Heart left ventricle (tissue), 16 donors: ENCODE measurements at regions not wholly inside any gene's neighbourhood (a gene's known extent, or its start where the extent isn't known, plus 50 kb on each side); places are given as distances from the start of the nearest gene placed in this dataset.

Experiments
- ATAC-seq, 4 donors: fragments of 200-7000 bp; cut with Tn5 transposase; one replicate each; pipeline ENCODE4 v1.9.1; 2020 to 2022; ENCODE audit warnings: moderate library complexity in 4 of 4, mild to moderate bottlenecking in 3 of 4, moderate number of reproducible peaks in 1 of 4
- DNase-seq, 5 donors: peaks; one replicate each; pipeline ENCODE4 v3.0.0-alpha.2; 2020
- H3K27ac ChIP-seq, 12 donors: fragments of 200-600 bp; sonication (generic) in 4 of 12; one replicate each; pipeline versions ENCODE4 v1.5.0 to v1.8.0; 2016 to 2022; ENCODE audit warnings: mild to moderate bottlenecking in 2 of 12
- H3K27me3 ChIP-seq, 9 donors: fragments of 200-600 bp; sonication (generic) in 2 of 9; one replicate each; pipeline versions ENCODE4 v1.5.1 to v1.8.0; 2016 to 2022; ENCODE audit warnings: mild to moderate bottlenecking in 3 of 9
- H3K36me3 ChIP-seq, 9 donors: fragments of 200-600 bp; sonication (generic) in 2 of 9; one replicate each; pipeline versions ENCODE4 v1.5.0 to v1.8.0; 2018 to 2022; ENCODE audit warnings: mild to moderate bottlenecking in 2 of 9
- H3K4me1 ChIP-seq, 12 donors: fragments of 200-600 bp; sonication (generic) in 4 of 12; one replicate each; pipeline versions ENCODE4 v1.5.0 to v1.8.0; 2016 to 2022; ENCODE audit warnings: mild to moderate bottlenecking in 3 of 12
- H3K4me3 ChIP-seq, 12 donors: fragments of 200-600 bp; sonication (generic) in 4 of 12; one replicate each; pipeline versions ENCODE4 v1.5.0 to v1.8.0; 2017 to 2022; ENCODE audit warnings: mild to moderate bottlenecking in 9 of 12, moderate library complexity in 4 of 12
- H3K9me3 ChIP-seq, 12 donors: fragments of 200-600 bp; sonication (generic) in 4 of 12; one replicate each; pipeline versions ENCODE4 v1.5.0 to v1.8.0; 2016 to 2022; ENCODE audit warnings: mild to moderate bottlenecking in 1 of 12
- POLR2A ChIP-seq, 2 donors: fragments of 450-650 bp; IDR thresholded peaks; one replicate each; pipeline ENCODE4 v1.6.1; 2017; ENCODE audit warnings: antibody characterized with exemption in 2 of 2, mild to moderate bottlenecking in 2 of 2, moderate library complexity in 2 of 2
- WGBS, 4 donors: extraction: QIAGEN DNeasy Blood & Tissue Kit in 2 of 4; methylation state at CpG; one replicate each; pipeline versions ENCODE4 v1.1.5 to v1.1.7; 2013 to 2018; 5-methylcytosine and 5-hydroxymethylcytosine counted together
- intact Hi-C, 10 donors: fragments of 100-400 bp; cut with DNase I; formaldehyde crosslinking; loops; one replicate each; pipeline versions ENCODE4 v1.11.1 to v1.14.2; 2022
- TF ChIP-seq, protein P1 (sequence below), 12 donors: fragments of 200-600 bp; sonication (generic) in 4 of 12; IDR thresholded peaks; one replicate each; pipeline versions ENCODE4 v1.5.0 to v1.8.0; 2018 to 2022; ENCODE audit warnings: antibody characterized with exemption in 12 of 12, mild to moderate bottlenecking in 5 of 12
- donor health status: ischemic (EF 13 %, LVEDD 7.1; RV severe dilation, severe dysfunction).
- donor health status: healthy with polysubstance abuse.
- donor health status: DM: no; HTN: yes; CAD: no.
- donor health status: DM: no; HTN: no; CAD: no.
- donor health status: ischemic (EF 25% LVEDD 6.9; RV normal size, moderate dysfunction).
- donor health status: ischemic (EF 25% LVEDD 5.7; RV mildly dilated, moderate dysfunction).
- donor health status: healthy.
- donor health status: DM: yes; HTN: yes; CAD: no.
- donor health status: ischemic (EF 35%, LVEDD 5.7; RV mildly dilated, moderate dysfunction).
- donor health status: nonischemic (EF 11% LVEDD 7.7; RV severe dilation, severe dysfunction).
- donor health status: DM: yes; HTN: yes; CAD: no.
- donor health status: PGD.
- donor health status: ischemic (EF 29% LVEDD 5.4; RV normal size, mild dysfunction).
- donor health status: nonischemic (EF 23%, LVEDD 6.1; RV moderate dilation, normal function).

DNA sequence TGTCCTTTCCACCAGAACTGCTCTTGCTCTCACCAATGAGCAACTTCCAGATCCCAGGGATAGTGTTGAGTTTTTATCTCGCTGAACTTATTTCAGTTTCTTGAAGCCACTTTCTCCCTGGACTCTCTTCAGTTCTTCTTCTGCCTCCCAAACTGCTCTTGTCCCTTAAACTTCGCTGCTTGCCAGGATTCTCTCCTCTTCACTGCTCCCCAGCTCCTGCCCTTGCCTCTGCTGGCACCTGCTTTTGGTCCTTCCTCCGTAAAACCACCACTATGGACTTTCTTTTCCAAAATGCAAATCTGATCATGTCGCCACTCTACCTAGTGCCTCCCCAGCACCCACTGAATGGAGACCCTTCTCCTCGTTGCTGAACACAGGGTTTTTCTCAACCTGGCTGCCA, 92.8 kb upstream of the PALS2 start:
- Histone ChIP-seq H3K27ac (no peak overlapping the region), H3K9me3 (no peaks in the 10 kb centered on the region), H3K4me3 (no peak overlapping the region), H3K27me3 (peaks cover 0 to 5% (median 0%) of the 10 kb centered on the region in 9 donors), H3K4me1 (peaks cover 0 to 27% (median 0%) of the 10 kb centered on the region in 12 donors), H3K36me3 (no peaks in the 10 kb centered on the region)
- TF ChIP-seq POLR2A (IDR thresholded peaks at IDR 0.05): no peak
- TF ChIP-seq, protein P1, sequence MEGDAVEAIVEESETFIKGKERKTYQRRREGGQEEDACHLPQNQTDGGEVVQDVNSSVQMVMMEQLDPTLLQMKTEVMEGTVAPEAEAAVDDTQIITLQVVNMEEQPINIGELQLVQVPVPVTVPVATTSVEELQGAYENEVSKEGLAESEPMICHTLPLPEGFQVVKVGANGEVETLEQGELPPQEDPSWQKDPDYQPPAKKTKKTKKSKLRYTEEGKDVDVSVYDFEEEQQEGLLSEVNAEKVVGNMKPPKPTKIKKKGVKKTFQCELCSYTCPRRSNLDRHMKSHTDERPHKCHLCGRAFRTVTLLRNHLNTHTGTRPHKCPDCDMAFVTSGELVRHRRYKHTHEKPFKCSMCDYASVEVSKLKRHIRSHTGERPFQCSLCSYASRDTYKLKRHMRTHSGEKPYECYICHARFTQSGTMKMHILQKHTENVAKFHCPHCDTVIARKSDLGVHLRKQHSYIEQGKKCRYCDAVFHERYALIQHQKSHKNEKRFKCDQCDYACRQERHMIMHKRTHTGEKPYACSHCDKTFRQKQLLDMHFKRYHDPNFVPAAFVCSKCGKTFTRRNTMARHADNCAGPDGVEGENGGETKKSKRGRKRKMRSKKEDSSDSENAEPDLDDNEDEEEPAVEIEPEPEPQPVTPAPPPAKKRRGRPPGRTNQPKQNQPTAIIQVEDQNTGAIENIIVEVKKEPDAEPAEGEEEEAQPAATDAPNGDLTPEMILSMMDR (IDR thresholded peaks at IDR 0.05): no peak
- DNase-seq: no peak
- intact Hi-C loops: no loop called here
- no peak for ATAC-seq
- WGBS, 4 donors: 69 to 71% (median 70%) methylated on average over 5 of the region's 5 CpGs

DNA sequence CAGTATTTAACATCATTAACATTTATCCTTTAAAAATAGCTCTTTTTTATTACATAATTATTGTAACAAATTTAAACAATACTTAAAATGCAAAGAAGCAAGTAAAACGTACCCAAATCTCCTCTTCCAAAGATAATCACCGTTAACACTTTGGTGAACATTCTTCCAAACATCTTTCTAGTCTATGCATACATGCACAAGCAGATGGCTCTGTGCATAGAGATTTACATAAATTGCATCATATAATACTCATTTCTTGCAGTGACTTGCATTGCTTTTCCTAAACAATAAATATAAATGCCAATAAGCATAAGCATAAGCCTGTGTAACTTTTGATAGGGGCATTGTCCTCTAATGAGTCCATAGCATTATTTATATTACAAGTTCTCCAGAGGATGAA, 89.4 kb upstream of the PALS2 start:
- no peak for TF ChIP-seq POLR2A (IDR thresholded peaks at IDR 0.05)
- TF ChIP-seq, protein P1 (IDR thresholded peaks at IDR 0.05): no peak
- peaks cover 0 to 8% (median 0%) of the 10 kb centered on the region in 9 donors for H3K27me3 ChIP-seq
- H3K9me3 ChIP-seq: no peaks in the 10 kb centered on the region
- intact Hi-C loops: no loop called here
- H3K27ac ChIP-seq: no peak overlapping the region
- H3K36me3 ChIP-seq: no peaks in the 10 kb centered on the region
- ATAC-seq (no peak), DNase-seq (no peak)
- H3K4me3 ChIP-seq: no peak overlapping the region
- 61 to 68% (median 64%) methylated on average over 2 of the region's 2 CpGs for WGBS, 4 donors
- no peaks in the 10 kb centered on the region for H3K4me1 ChIP-seq

DNA sequence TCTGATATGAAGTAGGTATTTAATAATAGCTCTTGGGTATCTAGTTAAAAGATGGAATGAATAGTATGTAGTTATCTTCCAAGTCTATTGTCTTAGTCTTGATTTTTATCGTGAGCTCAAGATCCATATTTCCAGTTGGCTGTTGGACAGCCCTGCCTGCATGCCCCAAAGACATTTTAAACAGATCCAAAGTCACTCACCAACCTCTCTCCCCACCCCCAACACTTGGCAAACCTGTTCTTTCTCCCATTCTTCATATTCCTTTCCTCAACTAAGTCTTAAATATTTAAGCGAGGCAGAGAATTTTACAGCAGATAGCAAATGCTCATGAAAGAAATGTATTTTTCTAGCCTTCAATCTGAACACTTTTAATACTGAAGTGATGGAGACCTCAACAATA, 80.7 kb upstream of the PALS2 start:
- H3K27ac ChIP-seq: no peak overlapping the region
- intact Hi-C loops: no loop called here
- no peaks in the 10 kb centered on the region for H3K4me1 ChIP-seq
- 88 to 91% (median 90%) methylated on average over 2 of the region's 2 CpGs for WGBS, 4 donors
- no peak for ATAC-seq
- H3K36me3 ChIP-seq: no peaks in the 10 kb centered on the region
- H3K27me3 ChIP-seq: no peaks in the 10 kb centered on the region
- no peak for DNase-seq
- H3K9me3 ChIP-seq: peaks cover 0 to 12% (median 0%) of the 10 kb centered on the region in 12 donors
- no peak overlapping the region for H3K4me3 ChIP-seq
- TF ChIP-seq, protein P1 (IDR thresholded peaks at IDR 0.05): no peak
- TF ChIP-seq POLR2A (IDR thresholded peaks at IDR 0.05): no peak

DNA sequence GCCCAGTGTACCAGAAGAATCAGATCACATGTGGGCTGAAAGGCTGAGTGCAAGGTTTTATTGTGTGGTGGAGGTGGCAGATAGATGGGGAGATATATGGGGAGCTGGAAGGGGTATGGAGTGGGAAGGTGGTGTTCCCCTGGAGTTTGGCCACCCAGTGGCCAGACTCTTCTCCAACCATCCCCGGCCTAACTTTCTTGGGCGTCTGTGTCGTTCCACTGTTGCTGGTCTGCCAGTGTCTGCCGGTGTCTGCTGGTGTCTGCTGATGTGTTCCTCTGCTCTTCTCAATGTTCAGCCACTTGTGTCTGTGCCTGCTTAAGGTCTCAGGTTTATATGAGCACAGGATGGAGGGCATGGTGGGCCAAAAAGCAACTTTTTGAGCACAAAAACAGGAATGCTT, 78.4 kb upstream of the PALS2 start:
- H3K27me3 ChIP-seq: no peaks in the 10 kb centered on the region
- ATAC-seq: no peak
- DNase-seq: no peak
- no peaks in the 10 kb centered on the region for H3K36me3 ChIP-seq
- H3K4me1 ChIP-seq: no peaks in the 10 kb centered on the region
- intact Hi-C loops: no loop called here
- H3K27ac ChIP-seq: no peak overlapping the region
- TF ChIP-seq, protein P1 (IDR thresholded peaks at IDR 0.05): no peak
- TF ChIP-seq POLR2A (IDR thresholded peaks at IDR 0.05): no peak
- H3K4me3 ChIP-seq: no peak overlapping the region
- 94 to 100% (median 96%) methylated on average over 4 of the region's 4 CpGs for WGBS, 4 donors
- H3K9me3 ChIP-seq: peaks cover 0 to 12% (median 0%) of the 10 kb centered on the region in 12 donors
